WTC11 (cell line): ENCODE measurements at regions not wholly inside any gene's neighbourhood (a gene's known extent, or its start where the extent isn't known, plus 50 kb on each side); places are given as distances from the start of the nearest gene placed in this dataset.

Experiments used
- ATAC-seq: fragments of 200-7000 bp; cut with Tn5 transposase; 2 replicates; pipeline ENCODE4 v1.10.0; 2021; ENCODE audit warnings: mild to moderate bottlenecking, moderate library complexity
- CTCF ChIA-PET: fragments of 300-600 bp; sonication (Branson Sonifier 250); formaldehyde crosslinking; loops from one replicate; lab custom pipeline; 2021; ENCODE audit warnings: antibody characterized with exemption; lab: Charles Lee
- POLR2A ChIA-PET: fragments of 350-600 bp; sonication (Branson Sonifier 250); formaldehyde crosslinking; loops from one replicate; lab custom pipeline; 2021; ENCODE audit warnings: antibody characterized with exemption; lab: Charles Lee
- DNase-seq: peaks from one replicate; pipeline ENCODE4 v3.0.0; 2021; ENCODE audit warnings: low spot score
- H3K27ac Mint-ChIP-seq: 2 replicates; pipeline ENCODE4 v1.8.0; 2021; ENCODE audit warnings: mixed read lengths
- H3K27me3 Mint-ChIP-seq: 2 replicates; pipeline ENCODE4 v1.8.0; 2021; ENCODE audit warnings: low read depth, mild to moderate bottlenecking, moderate library complexity, mixed read lengths
- H3K36me3 Mint-ChIP-seq: 2 replicates; pipeline ENCODE4 v1.8.0; 2021; ENCODE audit warnings: mixed read lengths
- H3K4me1 Mint-ChIP-seq: 2 replicates; pipeline ENCODE4 v1.8.0; 2022; ENCODE audit warnings: mixed read lengths
- H3K4me3 Mint-ChIP-seq: 2 replicates; pipeline ENCODE4 v1.8.0; 2021; ENCODE audit warnings: mild to moderate bottlenecking, moderate library complexity, mixed read lengths
- H3K9me3 Mint-ChIP-seq: 2 replicates; pipeline ENCODE4 v1.8.0; 2021; ENCODE audit warnings: mixed read lengths
- AFF4 ChIP-seq: sonication (generic); formaldehyde crosslinking; IDR thresholded peaks from 2 replicates; pipeline ENCODE4 v1.8.1; 2023; ENCODE audit warnings: mild to moderate bottlenecking, missing genetic modification reagents, borderline replicate concordance
- E2F4 ChIP-seq: sonication (generic); formaldehyde crosslinking; IDR thresholded peaks from 2 replicates; pipeline ENCODE4 v1.8.1; 2022; ENCODE audit warnings: low read depth, mild to moderate bottlenecking, moderate library complexity, missing genetic modification reagents, borderline replicate concordance
- ELF4 ChIP-seq: sonication (generic); formaldehyde crosslinking; IDR thresholded peaks from 2 replicates; pipeline ENCODE4 v1.8.1; 2022; ENCODE audit warnings: low read depth, mild to moderate bottlenecking, moderate library complexity, missing genetic modification reagents
- FOXK1 ChIP-seq: sonication (generic); formaldehyde crosslinking; IDR thresholded peaks from 2 replicates; pipeline ENCODE4 v1.8.0; 2022; ENCODE audit warnings: mild to moderate bottlenecking, moderate library complexity, missing genetic modification reagents
- GABPB1 ChIP-seq: sonication (generic); formaldehyde crosslinking; IDR thresholded peaks from 2 replicates; pipeline ENCODE4 v1.8.1; 2023; ENCODE audit warnings: mild to moderate bottlenecking, missing genetic modification reagents
- HMGA2 ChIP-seq: fragments of 250-450 bp; sonication (Bioruptor Pico); IDR thresholded peaks from 2 replicates; pipeline ENCODE4 v1.4.0; 2021; ENCODE audit warnings: mild to moderate bottlenecking, moderate library complexity
- IRF2 ChIP-seq: sonication (generic); formaldehyde crosslinking; IDR thresholded peaks from 2 replicates; pipeline ENCODE4 v1.8.0; 2022; ENCODE audit warnings: low read depth, missing genetic modification reagents, borderline replicate concordance
- MLX ChIP-seq: sonication (generic); formaldehyde crosslinking; IDR thresholded peaks from 2 replicates; pipeline ENCODE4 v1.8.1; 2023; ENCODE audit warnings: mild to moderate bottlenecking, missing genetic modification reagents, moderate library complexity
- MXD4 ChIP-seq: fragments of 250-450 bp; sonication (Bioruptor Pico); IDR thresholded peaks from 2 replicates; pipeline ENCODE4 v1.8.0; 2021; ENCODE audit warnings: mild to moderate bottlenecking, moderate library complexity, borderline replicate concordance
- SP1 ChIP-seq: sonication (generic); formaldehyde crosslinking; conservative IDR thresholded peaks from 2 replicates; pipeline ENCODE4 v1.8.1; 2022; ENCODE audit warnings: missing genetic modification reagents
- TEAD4 ChIP-seq: sonication (generic); formaldehyde crosslinking; IDR thresholded peaks from 2 replicates; pipeline ENCODE4 v1.8.0; 2022; ENCODE audit warnings: mild to moderate bottlenecking, missing genetic modification reagents
- USF1 ChIP-seq: sonication (generic); formaldehyde crosslinking; IDR thresholded peaks from 2 replicates; pipeline ENCODE4 v1.8.0; 2022; ENCODE audit warnings: mild to moderate bottlenecking, missing genetic modification reagents
- ZNF121 ChIP-seq: sonication (generic); formaldehyde crosslinking; IDR thresholded peaks from 2 replicates; pipeline ENCODE4 v1.8.0; 2023; ENCODE audit warnings: missing genetic modification reagents
- ZNF532 ChIP-seq: fragments of 250-450 bp; sonication (Bioruptor Pico); IDR thresholded peaks from 2 replicates; pipeline ENCODE4 v1.9.0; 2021; ENCODE audit warnings: mild to moderate bottlenecking, borderline replicate concordance

GRCh38 chr10:110391541-110391940 lies 86.8 kb upstream of the SMNDC1 start:
- no peaks in the 10 kb centered on the region; the same call in 1 of the 2 replicates for H3K27me3 Mint-ChIP-seq
- POLR2A ChIA-PET, result no interaction called here

More at GRCh38 chr10:110391541-110391940, 86.8 kb upstream of the SMNDC1 start:
- Mint-ChIP-seq H3K36me3 (no peaks in the 10 kb centered on the region), H3K4me1 (peaks cover 20% of the 10 kb centered on the region), H3K9me3 (no peaks in the 10 kb centered on the region), H3K4me3 (no peak overlapping the region), H3K27ac (no peak overlapping the region)
- CTCF ChIA-PET, result interaction anchor here (1.1 to 2.1 kb wide), 3 partner anchors 37 to 155 kb away, joined by 3 to 10 read pairs (median 4); no protein-coding TSS in a partner anchor
- TF ChIP-seq MXD4 (CRISPR knock-in tag) (no peak), IRF2 (CRISPR knock-in tag) (no peak), GABPB1 (CRISPR knock-in tag) (no peak), ZNF121 (CRISPR knock-in tag) (no peak), MLX (no peak), ZNF532 (CRISPR knock-in tag) (no peak), E2F4 (CRISPR knock-in tag) (no peak), TEAD4 (CRISPR knock-in tag) (no peak), AFF4 (CRISPR knock-in tag) (no peak), SP1 (no peak), ELF4 (CRISPR knock-in tag) (no peak), FOXK1 (CRISPR knock-in tag) (no peak), HMGA2 (no peak), USF1 (CRISPR knock-in tag) (no peak)
- ATAC-seq (no peak), DNase-seq (no peak)
